MM.1S (cell line): ENCODE measurements at regions not wholly inside any gene's neighbourhood (a gene's known extent, or its start where the extent isn't known, plus 50 kb on each side); places are given as distances from the start of the nearest gene placed in this dataset.

ENCODE experiments used
- DNase-seq: peaks from one replicate; pipeline ENCODE4 v3.0.0-alpha.2; 2015
- H2AFZ ChIP-seq: fragments of 300-600 bp; sonication (generic); 2 replicates; pipeline ENCODE4 v1.6.0; 2016; ENCODE audit warnings: antibody characterized with exemption, low read length
- H3F3A ChIP-seq: fragments of 300-600 bp; sonication (generic); 2 replicates; pipeline ENCODE4 v1.6.1; 2016; ENCODE audit warnings: mild to moderate bottlenecking, antibody characterized with exemption, low read length, moderate library complexity, mixed read lengths; ENCODE audit not compliant: insufficient read depth
- H3K27ac ChIP-seq: fragments of 300-600 bp; sonication (generic); 2 replicates; pipeline ENCODE4 v1.5.1; 2016; ENCODE audit warnings: mild to moderate bottlenecking, low read length
- H3K27me3 ChIP-seq: fragments of 300-600 bp; sonication (generic); replicated peaks from 2 replicates; pipeline ENCODE4 v1.6.0; 2016; ENCODE audit warnings: low read length; ENCODE audit not compliant: insufficient read depth
- H3K36me3 ChIP-seq: fragments of 300-600 bp; sonication (generic); replicated peaks from 2 replicates; pipeline ENCODE4 v1.6.1; 2016; ENCODE audit warnings: mild to moderate bottlenecking, low read length, mixed read lengths; ENCODE audit not compliant: insufficient read depth
- H3K4me1 ChIP-seq: fragments of 300-600 bp; sonication (generic); 2 replicates; pipeline ENCODE4 v1.6.1; 2016; ENCODE audit warnings: low read length, mixed read lengths
- H3K4me2 ChIP-seq: fragments of 300-600 bp; sonication (generic); 2 replicates; pipeline ENCODE4 v1.6.0; 2016; ENCODE audit warnings: low read depth, low read length
- H3K4me3 ChIP-seq: fragments of 300-600 bp; sonication (generic); 2 replicates; pipeline ENCODE4 v1.5.1; 2016; ENCODE audit warnings: low read length, mixed read lengths
- H3K79me2 ChIP-seq: fragments of 300-600 bp; sonication (generic); 2 replicates; pipeline ENCODE4 v1.6.1; 2016; ENCODE audit warnings: mixed run types, low read length, mixed read lengths
- H3K9ac ChIP-seq: fragments of 300-600 bp; sonication (generic); 2 replicates; pipeline ENCODE4 v1.6.1; 2016; ENCODE audit warnings: low read length, mixed read lengths
- H3K9me2 ChIP-seq: fragments of 300-600 bp; sonication (generic); replicated peaks from 2 replicates; pipeline ENCODE4 v1.6.1; 2016; ENCODE audit warnings: mild to moderate bottlenecking, low read length, mixed read lengths; ENCODE audit not compliant: insufficient read depth
- H3K9me3 ChIP-seq: fragments of 300-600 bp; sonication (generic); replicated peaks from 2 replicates; pipeline ENCODE4 v1.6.1; 2016; ENCODE audit warnings: mild to moderate bottlenecking, low read length, mixed read lengths; ENCODE audit not compliant: insufficient read depth
- H4K20me1 ChIP-seq: fragments of 300-600 bp; sonication (generic); 2 replicates; pipeline ENCODE4 v1.6.1; 2016; ENCODE audit warnings: mild to moderate bottlenecking, low read length, moderate library complexity, mixed read lengths; ENCODE audit not compliant: insufficient read depth
- CTCF ChIP-seq: fragments of 300-600 bp; sonication (generic); IDR thresholded peaks from 2 replicates; pipeline ENCODE4 v1.5.1; 2016; ENCODE audit warnings: antibody characterized with exemption, low read length, mixed read lengths
- EZH2 ChIP-seq: fragments of 300-600 bp; sonication (generic); optimal IDR thresholded peaks from 2 replicates; pipeline ENCODE3; 2017; ENCODE audit warnings: low read depth, mild to moderate bottlenecking, antibody characterized with exemption, low read length, mixed read lengths
- EZH2phosphoT487 ChIP-seq: fragments of 300-600 bp; sonication (generic); IDR thresholded peaks from 2 replicates; pipeline ENCODE4 v1.6.1; 2018; ENCODE audit warnings: antibody characterized with exemption, low read length

DNA sequence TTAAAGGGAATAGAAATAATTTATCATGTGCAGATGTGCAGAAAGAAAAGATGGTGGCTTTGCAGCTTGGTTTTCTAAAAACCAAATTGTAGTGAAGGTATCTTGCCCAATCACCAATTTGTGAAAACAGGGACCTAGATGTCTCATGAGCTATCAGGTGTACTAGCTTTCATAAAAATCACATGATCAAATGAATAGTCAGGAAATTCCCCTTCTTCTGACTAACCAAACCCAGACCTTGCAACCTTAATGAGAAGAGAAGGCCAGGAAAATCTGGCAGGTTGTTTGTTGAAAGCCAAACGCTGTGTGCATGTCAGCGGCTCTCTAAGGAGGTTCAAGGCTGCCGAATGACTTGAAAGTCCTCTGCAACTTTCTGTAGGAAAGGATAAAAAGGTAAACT is 304.4 kb upstream of the NRP1 start:
- Histone ChIP-seq H2AFZ (no peak overlapping the region), H3K27me3 (no peaks in the 10 kb centered on the region), H3K36me3 (no peaks in the 10 kb centered on the region), H3F3A (no peaks in the 10 kb centered on the region), H3K9me3 (no peaks in the 10 kb centered on the region), H4K20me1 (no peaks in the 10 kb centered on the region), H3K9ac (no peak overlapping the region), H3K27ac (no peak overlapping the region), H3K4me1 (no peaks in the 10 kb centered on the region), H3K4me3 (no peak overlapping the region), H3K79me2 (no peaks in the 10 kb centered on the region), H3K4me2 (no peak overlapping the region), H3K9me2 (no peaks in the 10 kb centered on the region)
- TF ChIP-seq EZH2phosphoT487 = no peak
- no peak for DNase-seq

DNA sequence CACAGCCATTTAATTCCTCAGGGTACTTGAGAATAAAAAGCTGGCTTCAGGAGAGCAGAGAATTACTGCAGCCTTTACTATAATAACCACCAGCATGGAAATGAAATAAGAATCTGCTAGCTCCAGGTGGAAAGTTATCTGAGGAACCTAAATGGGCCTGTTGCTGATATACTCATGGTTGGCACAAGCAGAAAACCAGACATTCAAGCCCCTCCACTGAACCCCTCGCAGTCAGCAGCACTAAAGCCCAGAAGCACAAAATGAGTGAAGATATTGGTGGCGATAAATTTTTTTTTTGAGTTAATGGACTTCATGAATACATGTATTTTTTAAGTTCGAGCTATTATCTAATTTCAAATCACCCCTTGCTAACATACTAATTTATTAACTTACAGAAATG is 303.9 kb upstream of the NRP1 start:
- no peaks in the 10 kb centered on the region for H3K9me2 ChIP-seq
- H3K9me3 ChIP-seq = no peaks in the 10 kb centered on the region
- H3K79me2 ChIP-seq = no peaks in the 10 kb centered on the region
- no peak overlapping the region for H3K4me2 ChIP-seq
- H3K4me1 ChIP-seq = no peaks in the 10 kb centered on the region
- no peak overlapping the region for H2AFZ ChIP-seq
- H3K4me3 ChIP-seq = no peak overlapping the region
- H3K27ac ChIP-seq = no peak overlapping the region
- H3K27me3 ChIP-seq = no peaks in the 10 kb centered on the region
- DNase-seq = no peak
- no peaks in the 10 kb centered on the region for H3K36me3 ChIP-seq
- no peak overlapping the region for H3K9ac ChIP-seq
- TF ChIP-seq EZH2 (no peak), CTCF (no peak)
- no peaks in the 10 kb centered on the region for H4K20me1 ChIP-seq
- no peaks in the 10 kb centered on the region for H3F3A ChIP-seq

DNA sequence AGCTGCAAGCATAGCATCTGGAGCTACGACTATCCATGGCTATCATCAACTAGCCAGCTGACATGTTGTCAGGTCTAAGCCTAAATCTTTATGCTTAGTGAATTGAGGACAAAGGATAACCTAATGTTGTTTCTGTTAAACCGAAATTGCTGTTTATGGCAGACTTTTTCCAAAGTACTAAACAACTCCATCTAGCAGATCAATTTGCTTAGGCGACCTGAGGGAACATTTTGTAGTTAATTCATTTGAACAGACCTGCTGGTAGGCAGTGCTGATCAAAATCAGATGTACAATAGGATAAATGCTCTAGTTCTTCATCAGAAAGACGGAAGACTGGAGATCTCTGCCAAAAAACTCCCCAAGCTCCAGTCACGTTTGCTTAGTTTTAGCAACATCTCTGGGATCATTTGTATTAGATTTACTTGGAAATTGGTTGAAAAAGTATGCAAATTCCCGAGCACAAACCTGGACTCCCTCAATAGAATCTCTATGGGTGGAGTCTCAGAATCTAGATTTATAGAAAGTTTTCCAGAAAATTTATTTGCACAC is 301.6 kb upstream of the NRP1 start:
- Histone ChIP-seq H3K4me2 (no peak overlapping the region), H3K36me3 (no peaks in the 10 kb centered on the region), H3K9me3 (no peaks in the 10 kb centered on the region), H3K79me2 (no peaks in the 10 kb centered on the region), H3K4me3 (no peak overlapping the region), H3K4me1 (no peaks in the 10 kb centered on the region), H3K27me3 (no peaks in the 10 kb centered on the region), H3K9ac (no peak overlapping the region), H4K20me1 (no peaks in the 10 kb centered on the region), H2AFZ (no peak overlapping the region), H3F3A (no peaks in the 10 kb centered on the region), H3K27ac (no peak overlapping the region), H3K9me2 (no peaks in the 10 kb centered on the region)
- no peak for TF ChIP-seq EZH2phosphoT487
- TF ChIP-seq EZH2 = no peak
- TF ChIP-seq CTCF = no peak
- no peak for DNase-seq

- Histone ChIP-seq H3K9ac (no peak overlapping the region), H2AFZ (no peak overlapping the region), H3K4me1 (no peaks in the 10 kb centered on the region), H3K27ac (no peak overlapping the region), H3K36me3 (no peaks in the 10 kb centered on the region), H3K4me2 (no peak overlapping the region), H3K27me3 (no peaks in the 10 kb centered on the region), H3K9me2 (no peaks in the 10 kb centered on the region), H3F3A (no peaks in the 10 kb centered on the region), H3K79me2 (no peaks in the 10 kb centered on the region), H4K20me1 (no peaks in the 10 kb centered on the region), H3K9me3 (no peaks in the 10 kb centered on the region), H3K4me3 (no peak overlapping the region)
- TF ChIP-seq EZH2 = no peak
- no peak for TF ChIP-seq EZH2phosphoT487
- DNase-seq = no peak
Measured at GRCh38 chr10:33632432-33632831, 298.0 kb upstream of the NRP1 start.
